MM.1S (cell line): ENCODE measurements at regions not wholly inside any gene's neighbourhood (a gene's known extent, or its start where the extent isn't known, plus 50 kb on each side); places are given as distances from the start of the nearest gene placed in this dataset.

ENCODE experiments used
- DNase-seq: peaks from one replicate; pipeline ENCODE4 v3.0.0-alpha.2; 2015
- H2AFZ ChIP-seq: fragments of 300-600 bp; sonication (generic); 2 replicates; pipeline ENCODE4 v1.6.0; 2016; ENCODE audit warnings: antibody characterized with exemption, low read length
- H3F3A ChIP-seq: fragments of 300-600 bp; sonication (generic); 2 replicates; pipeline ENCODE4 v1.6.1; 2016; ENCODE audit warnings: mild to moderate bottlenecking, antibody characterized with exemption, low read length, moderate library complexity, mixed read lengths; ENCODE audit not compliant: insufficient read depth
- H3K27ac ChIP-seq: fragments of 300-600 bp; sonication (generic); 2 replicates; pipeline ENCODE4 v1.5.1; 2016; ENCODE audit warnings: mild to moderate bottlenecking, low read length
- H3K27me3 ChIP-seq: fragments of 300-600 bp; sonication (generic); replicated peaks from 2 replicates; pipeline ENCODE4 v1.6.0; 2016; ENCODE audit warnings: low read length; ENCODE audit not compliant: insufficient read depth
- H3K36me3 ChIP-seq: fragments of 300-600 bp; sonication (generic); replicated peaks from 2 replicates; pipeline ENCODE4 v1.6.1; 2016; ENCODE audit warnings: mild to moderate bottlenecking, low read length, mixed read lengths; ENCODE audit not compliant: insufficient read depth
- H3K4me1 ChIP-seq: fragments of 300-600 bp; sonication (generic); 2 replicates; pipeline ENCODE4 v1.6.1; 2016; ENCODE audit warnings: low read length, mixed read lengths
- H3K4me2 ChIP-seq: fragments of 300-600 bp; sonication (generic); 2 replicates; pipeline ENCODE4 v1.6.0; 2016; ENCODE audit warnings: low read depth, low read length
- H3K4me3 ChIP-seq: fragments of 300-600 bp; sonication (generic); 2 replicates; pipeline ENCODE4 v1.5.1; 2016; ENCODE audit warnings: low read length, mixed read lengths
- H3K79me2 ChIP-seq: fragments of 300-600 bp; sonication (generic); 2 replicates; pipeline ENCODE4 v1.6.1; 2016; ENCODE audit warnings: mixed run types, low read length, mixed read lengths
- H3K9ac ChIP-seq: fragments of 300-600 bp; sonication (generic); 2 replicates; pipeline ENCODE4 v1.6.1; 2016; ENCODE audit warnings: low read length, mixed read lengths
- H3K9me2 ChIP-seq: fragments of 300-600 bp; sonication (generic); replicated peaks from 2 replicates; pipeline ENCODE4 v1.6.1; 2016; ENCODE audit warnings: mild to moderate bottlenecking, low read length, mixed read lengths; ENCODE audit not compliant: insufficient read depth
- H3K9me3 ChIP-seq: fragments of 300-600 bp; sonication (generic); replicated peaks from 2 replicates; pipeline ENCODE4 v1.6.1; 2016; ENCODE audit warnings: mild to moderate bottlenecking, low read length, mixed read lengths; ENCODE audit not compliant: insufficient read depth
- H4K20me1 ChIP-seq: fragments of 300-600 bp; sonication (generic); 2 replicates; pipeline ENCODE4 v1.6.1; 2016; ENCODE audit warnings: mild to moderate bottlenecking, low read length, moderate library complexity, mixed read lengths; ENCODE audit not compliant: insufficient read depth
- CTCF ChIP-seq: fragments of 300-600 bp; sonication (generic); IDR thresholded peaks from 2 replicates; pipeline ENCODE4 v1.5.1; 2016; ENCODE audit warnings: antibody characterized with exemption, low read length, mixed read lengths
- EZH2 ChIP-seq: fragments of 300-600 bp; sonication (generic); optimal IDR thresholded peaks from 2 replicates; pipeline ENCODE3; 2017; ENCODE audit warnings: low read depth, mild to moderate bottlenecking, antibody characterized with exemption, low read length, mixed read lengths
- EZH2phosphoT487 ChIP-seq: fragments of 300-600 bp; sonication (generic); IDR thresholded peaks from 2 replicates; pipeline ENCODE4 v1.6.1; 2018; ENCODE audit warnings: antibody characterized with exemption, low read length

- H3K36me3 ChIP-seq, result no peaks in the 10 kb centered on the region
- TF ChIP-seq EZH2phosphoT487, result no peak
- TF ChIP-seq CTCF, result no peak
- TF ChIP-seq EZH2, result no peak
- H3K4me2 ChIP-seq, result no peak overlapping the region
- no peaks in the 10 kb centered on the region for H4K20me1 ChIP-seq
- H2AFZ ChIP-seq, result no peak overlapping the region
- H3K9me3 ChIP-seq, result no peaks in the 10 kb centered on the region
- H3K27me3 ChIP-seq, result no peaks in the 10 kb centered on the region
- H3K9me2 ChIP-seq, result no peaks in the 10 kb centered on the region
- H3K79me2 ChIP-seq, result no peaks in the 10 kb centered on the region
- no peak overlapping the region for H3K9ac ChIP-seq
- no peak overlapping the region for H3K27ac ChIP-seq
- H3F3A ChIP-seq, result no peaks in the 10 kb centered on the region
- H3K4me3 ChIP-seq, result no peak overlapping the region
- no peak for DNase-seq
- H3K4me1 ChIP-seq, result no peaks in the 10 kb centered on the region
Observed at GRCh38 chr6:148175550-148176188, 167.0 kb upstream of the SASH1 start.

GRCh38 chr6:148177589-148178233 lies 164.9 kb upstream of the SASH1 start:
- no peak overlapping the region for H3K4me2 ChIP-seq
- H3K9ac ChIP-seq, result no peak overlapping the region
- no peaks in the 10 kb centered on the region for H3K4me1 ChIP-seq
- TF ChIP-seq EZH2 (no peak), EZH2phosphoT487 (no peak), CTCF (peak; percentile 35)
- no peaks in the 10 kb centered on the region for H3K36me3 ChIP-seq
- H3K9me3 ChIP-seq, result no peaks in the 10 kb centered on the region
- H4K20me1 ChIP-seq, result no peaks in the 10 kb centered on the region
- no peak for DNase-seq
- no peak overlapping the region for H3K4me3 ChIP-seq
- no peaks in the 10 kb centered on the region for H3K79me2 ChIP-seq
- no peak overlapping the region for H3K27ac ChIP-seq
- H2AFZ ChIP-seq, result no peak overlapping the region
- no peaks in the 10 kb centered on the region for H3K9me2 ChIP-seq
- H3K27me3 ChIP-seq, result no peaks in the 10 kb centered on the region
- no peaks in the 10 kb centered on the region for H3F3A ChIP-seq

- Histone ChIP-seq H2AFZ (no peak overlapping the region), H3K4me2 (no peak overlapping the region), H3K27ac (no peak overlapping the region), H3K27me3 (no peaks in the 10 kb centered on the region), H4K20me1 (no peaks in the 10 kb centered on the region), H3K9me3 (no peaks in the 10 kb centered on the region), H3K36me3 (no peaks in the 10 kb centered on the region), H3K9me2 (no peaks in the 10 kb centered on the region), H3K4me3 (no peak overlapping the region), H3F3A (no peaks in the 10 kb centered on the region), H3K4me1 (no peaks in the 10 kb centered on the region), H3K9ac (no peak overlapping the region), H3K79me2 (no peaks in the 10 kb centered on the region)
- no peak for DNase-seq
- TF ChIP-seq CTCF (no peak), EZH2phosphoT487 (no peak), EZH2 (no peak)
Observed at GRCh38 chr6:148179786-148180185, 162.9 kb upstream of the SASH1 start.
